ENCODE measurements at regions not wholly inside any gene's neighbourhood (a gene's known extent, or its start where the extent isn't known, plus 50 kb on each side); places are given as distances from the start of the nearest gene placed in this dataset.

DNA sequence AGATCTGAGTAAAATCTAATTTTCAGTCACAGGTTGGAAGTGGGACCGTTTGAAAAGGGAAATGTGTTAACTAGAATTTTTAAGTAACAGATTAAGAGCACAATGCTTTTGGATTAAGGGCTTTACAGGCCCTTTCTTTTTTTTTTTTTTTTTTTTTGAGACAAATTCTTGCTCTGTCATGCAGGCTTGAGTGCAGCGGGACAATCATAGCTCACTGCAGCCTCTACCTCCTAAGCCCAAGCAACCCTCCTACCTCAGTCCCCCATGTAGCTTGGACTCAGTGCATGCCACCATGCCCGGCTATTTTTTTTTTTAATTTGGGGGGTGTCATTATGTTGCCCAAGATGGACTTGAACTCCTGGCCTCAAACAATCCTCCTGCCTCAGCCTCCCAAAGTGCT, 363.7 kb downstream of the LIG4 start:
- no peak for DNase-seq

DNA sequence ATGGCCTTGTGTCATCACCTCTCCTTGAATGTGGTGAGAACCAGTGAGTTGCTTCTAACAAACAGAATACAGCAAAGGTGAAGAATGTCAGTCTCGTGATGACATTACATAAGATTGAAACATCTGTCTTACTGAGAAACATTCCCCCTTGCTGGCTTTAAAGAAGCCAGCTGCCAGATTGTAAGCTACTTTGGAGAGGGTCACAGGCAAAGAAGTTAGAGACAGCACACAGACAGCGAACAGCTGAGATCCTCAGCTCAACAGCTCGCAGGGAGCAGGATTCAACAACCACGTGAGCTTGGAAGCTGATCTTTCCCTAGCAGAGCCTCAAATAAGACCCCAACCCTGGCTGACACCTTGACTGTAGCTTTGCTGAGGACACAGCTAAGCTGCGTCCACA, 367.9 kb downstream of the LIG4 start:
- no peak for DNase-seq

DNA sequence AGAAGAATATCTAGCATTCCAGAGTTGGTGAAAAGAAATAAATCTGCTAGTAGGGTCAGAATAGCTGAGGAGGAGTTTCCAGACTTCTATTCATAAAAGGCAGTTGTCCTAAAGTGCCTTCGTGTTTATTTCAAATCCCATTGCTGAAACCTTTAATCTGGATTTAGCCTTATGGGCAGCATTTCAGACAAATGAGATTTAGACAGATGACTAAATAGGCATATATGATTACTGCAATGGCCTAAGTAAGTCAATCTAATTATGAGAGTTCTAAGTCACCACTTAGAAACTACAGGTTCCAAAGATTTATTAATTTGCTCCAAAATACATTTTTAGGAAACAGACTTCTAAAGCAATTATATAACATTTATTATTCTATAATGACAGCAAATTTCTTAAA, 368.7 kb downstream of the LIG4 start:
- DNase-seq = no peak

DNA sequence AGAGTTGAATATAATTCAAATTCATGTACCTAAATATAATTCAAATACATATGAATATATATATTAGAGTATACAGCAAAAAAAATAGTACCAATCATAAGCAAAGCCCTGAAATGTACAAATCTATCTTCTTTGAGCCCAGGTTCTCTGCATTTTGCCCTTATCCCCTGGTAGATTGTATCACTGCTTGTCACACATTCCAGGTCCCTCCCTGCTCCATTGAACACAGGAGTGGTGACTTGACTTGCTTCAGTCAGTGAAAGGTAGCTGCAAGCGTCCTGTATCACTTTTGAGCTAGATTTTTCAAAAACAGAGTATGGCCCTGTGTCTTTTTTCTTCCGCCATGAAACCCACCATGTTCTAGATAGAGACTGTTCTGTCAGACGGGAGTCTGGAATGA, 369.4 kb downstream of the LIG4 start:
- no peak for DNase-seq

DNA sequence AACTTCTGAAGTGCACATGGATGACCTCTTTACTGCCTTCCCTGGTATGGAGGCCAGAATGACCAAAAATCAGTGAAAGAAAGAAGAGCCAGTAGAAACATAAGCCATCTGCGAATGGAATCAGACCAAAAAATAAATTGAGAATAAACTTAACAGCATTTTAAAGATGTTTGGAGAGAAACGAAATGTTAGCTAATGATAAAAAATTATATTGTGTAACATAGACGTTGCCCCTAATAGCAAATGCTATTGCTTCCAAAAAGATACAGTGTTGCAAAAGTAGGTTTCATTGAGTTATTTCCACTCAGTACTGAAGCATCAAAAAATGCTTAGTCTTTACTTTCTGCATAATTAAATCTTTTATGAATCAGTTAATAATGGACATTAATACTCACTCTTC, 371.7 kb downstream of the LIG4 start:
- no peak for DNase-seq

DNA sequence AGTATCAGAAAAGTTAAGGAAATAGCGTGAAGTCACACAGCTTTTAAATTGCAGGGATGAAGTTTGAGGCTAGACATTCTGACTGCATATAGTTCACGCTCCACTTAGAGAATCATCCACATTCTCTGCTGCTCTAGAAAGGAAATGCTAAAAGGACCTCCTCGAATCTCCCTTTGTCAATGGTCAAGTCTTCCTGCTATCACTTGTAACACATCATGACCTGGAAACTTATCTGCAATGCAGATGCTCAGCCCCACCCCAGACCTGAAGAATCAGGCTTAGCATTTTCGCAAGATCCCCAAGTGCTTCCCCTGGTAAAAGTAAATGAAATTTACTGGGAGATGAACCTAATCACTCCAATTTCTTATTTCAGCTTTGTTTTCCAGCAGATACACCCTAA, 372.1 kb downstream of the LIG4 start:
- no peak for DNase-seq

DNA sequence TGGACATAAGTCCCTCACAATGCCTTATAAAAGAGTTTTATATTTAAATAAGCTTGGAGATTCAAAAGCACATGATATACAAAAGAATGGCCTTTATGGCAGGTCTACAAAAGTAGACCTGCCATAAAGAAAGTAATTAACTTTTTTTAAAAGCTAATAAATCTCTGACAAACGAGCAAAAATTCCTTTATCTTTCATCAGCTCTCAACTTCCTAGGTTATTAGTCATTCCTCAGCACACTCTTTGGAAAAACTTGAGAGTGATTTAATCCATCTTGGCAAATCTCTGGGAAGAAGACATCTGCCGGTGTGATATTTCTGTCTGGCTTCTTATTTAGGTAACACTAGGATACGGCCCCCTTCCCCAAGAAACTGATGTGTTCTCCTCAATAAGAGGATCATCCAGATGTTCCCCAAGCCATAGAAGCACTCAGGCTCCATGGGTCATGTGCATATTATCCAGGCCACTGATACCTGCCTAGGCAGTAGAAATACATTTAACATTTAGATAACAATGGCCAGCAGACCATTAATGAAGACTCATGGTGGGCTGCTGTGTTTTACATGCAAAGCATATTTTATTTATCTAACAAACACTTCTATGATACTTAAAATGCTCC, 372.7 kb downstream of the LIG4 start:
- no peak for DNase-seq

DNA sequence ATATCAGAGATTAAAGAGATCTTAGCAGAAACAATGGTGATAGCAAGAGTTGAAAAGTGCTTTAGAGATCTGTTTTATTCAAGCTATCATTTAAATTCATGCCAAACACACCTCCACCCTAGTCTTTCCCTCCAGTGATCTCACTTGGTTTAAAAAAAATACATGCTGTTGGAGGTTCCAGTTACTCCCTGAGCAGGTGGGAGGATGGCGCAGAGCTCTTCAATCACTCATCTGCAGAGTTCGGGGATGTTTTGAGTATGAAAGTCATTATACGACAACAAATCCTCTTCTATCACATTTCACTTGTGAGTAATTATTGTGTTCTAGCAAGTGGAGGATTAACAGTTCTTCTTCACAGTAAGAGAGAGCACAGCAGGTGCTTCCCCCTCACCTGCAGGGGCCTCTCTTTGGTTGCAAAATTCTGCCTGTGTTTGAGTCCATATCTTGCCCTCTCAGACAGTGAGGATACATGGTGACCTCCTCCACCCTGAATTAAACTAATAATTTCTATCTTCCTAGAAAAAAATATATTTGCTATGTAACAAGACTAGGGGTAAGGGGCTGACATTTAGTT, 376.7 kb downstream of the LIG4 start:
- no peak for DNase-seq

DNA sequence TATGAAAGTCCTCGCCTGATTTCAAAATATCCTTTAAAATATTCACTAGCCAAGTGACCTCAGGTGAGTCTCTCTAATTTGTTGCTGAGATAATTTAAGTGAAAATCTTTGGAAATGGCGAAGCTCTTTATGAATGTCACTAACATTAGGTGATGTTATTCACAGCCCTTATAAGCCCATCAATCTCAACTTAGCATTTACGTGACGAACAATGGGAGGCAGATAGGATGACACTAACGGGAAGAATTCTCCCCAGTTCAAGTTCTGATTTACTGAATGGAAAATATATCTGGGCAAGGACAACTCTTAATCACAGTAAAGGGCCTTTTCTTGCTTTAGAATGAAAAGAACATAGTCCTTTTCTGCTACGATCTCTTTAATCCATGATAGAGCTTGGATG, 378.7 kb downstream of the LIG4 start:
- no peak for DNase-seq

DNA sequence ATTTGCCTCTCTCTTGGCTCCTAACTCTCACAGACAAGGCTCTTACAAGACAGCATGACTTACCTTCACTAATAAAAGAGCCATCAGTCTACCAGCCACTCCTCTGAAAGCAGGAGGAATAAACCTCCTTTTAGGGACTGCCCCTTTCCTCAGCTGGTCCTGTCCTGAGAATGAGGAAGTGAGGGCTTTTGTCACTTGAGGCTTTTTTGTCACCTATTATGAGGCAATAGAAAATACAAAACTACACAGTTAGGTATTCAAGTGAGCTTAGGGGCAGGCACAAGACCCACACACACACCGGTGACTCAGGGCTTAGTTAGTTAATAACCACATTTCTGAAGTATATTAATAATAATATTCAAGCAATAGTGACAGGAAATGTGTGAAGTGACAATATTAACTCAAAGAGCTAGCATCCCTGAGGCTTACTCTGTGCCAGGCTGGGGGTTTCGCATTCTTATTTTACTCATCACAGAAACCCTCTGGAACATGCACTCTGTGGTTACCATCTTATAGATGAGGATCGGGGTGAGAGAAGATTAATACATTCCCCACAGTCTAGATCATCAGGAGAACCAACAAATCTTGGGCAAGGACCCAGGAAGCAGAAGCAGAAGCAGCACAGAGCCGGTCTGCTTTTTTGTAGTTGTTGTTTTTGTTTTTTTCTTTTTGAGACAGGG, 379.9 kb downstream of the LIG4 start:
- no peak for DNase-seq

DNA sequence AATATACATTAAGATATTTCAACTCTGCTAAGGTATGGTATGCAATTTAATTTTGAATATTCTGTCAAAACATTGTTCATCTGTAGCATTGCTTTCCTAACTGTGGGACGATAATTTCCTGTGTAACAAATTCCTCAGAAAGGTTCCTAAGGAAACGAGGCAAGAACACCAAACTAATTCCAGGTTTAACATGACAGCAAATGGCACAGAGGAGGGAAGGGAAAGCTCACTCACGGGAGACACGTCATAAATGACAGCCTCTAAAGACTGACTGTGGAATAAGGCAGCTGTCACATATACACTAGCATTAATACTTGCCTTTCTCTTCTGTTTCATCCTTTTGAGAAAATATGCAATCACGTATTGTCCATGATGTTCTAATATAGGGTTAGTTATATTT, 380.6 kb downstream of the LIG4 start:
- no peak for DNase-seq

DNA sequence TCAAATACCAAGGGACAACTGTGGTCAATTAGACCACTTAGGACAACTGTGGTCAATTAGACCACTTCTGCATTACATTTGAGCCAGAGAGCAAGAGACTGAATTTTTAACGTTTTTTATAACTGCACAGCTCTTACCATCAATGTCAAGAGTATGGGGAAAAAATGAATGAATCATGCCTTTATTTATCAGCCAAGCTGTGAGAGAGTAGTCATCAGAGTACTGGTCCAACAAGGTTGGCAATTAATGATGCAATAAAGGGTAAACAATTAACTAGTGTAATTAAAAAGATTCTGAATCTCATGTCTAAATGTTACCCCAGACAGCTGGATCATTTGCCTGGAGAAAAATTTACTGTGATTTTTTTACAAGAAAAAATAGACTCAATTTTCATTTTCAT, 381.1 kb downstream of the LIG4 start:
- DNase-seq = no peak

DNA sequence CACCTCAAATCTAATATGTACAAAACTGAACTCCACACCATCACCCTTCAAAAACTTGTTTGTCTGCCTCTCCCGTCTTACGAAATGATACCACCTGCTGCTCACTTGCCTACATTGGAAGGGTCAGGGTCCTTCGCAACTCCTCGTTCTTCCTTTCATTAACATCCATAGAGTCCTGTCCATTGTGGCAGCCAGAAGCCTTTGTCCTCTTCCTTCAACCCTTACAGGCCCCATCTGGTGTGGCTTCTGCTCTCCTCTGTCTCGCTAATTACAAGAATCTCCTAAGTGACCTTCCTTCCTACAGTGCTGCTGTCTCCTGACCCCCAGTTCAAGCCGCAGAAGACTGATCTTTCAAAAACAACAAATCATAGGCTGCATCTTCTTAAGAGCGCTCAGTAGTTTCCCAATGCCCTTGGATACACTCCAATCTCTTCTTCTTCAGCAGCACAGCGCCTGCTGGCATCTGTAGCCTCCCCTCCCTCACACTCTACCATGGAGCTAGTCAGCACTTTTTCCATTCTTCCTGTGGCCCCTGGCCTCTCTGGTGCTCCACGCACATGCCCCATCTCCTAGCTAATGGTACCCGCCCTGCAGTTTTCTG, 382.7 kb downstream of the LIG4 start:
- DNase-seq = no peak

DNA sequence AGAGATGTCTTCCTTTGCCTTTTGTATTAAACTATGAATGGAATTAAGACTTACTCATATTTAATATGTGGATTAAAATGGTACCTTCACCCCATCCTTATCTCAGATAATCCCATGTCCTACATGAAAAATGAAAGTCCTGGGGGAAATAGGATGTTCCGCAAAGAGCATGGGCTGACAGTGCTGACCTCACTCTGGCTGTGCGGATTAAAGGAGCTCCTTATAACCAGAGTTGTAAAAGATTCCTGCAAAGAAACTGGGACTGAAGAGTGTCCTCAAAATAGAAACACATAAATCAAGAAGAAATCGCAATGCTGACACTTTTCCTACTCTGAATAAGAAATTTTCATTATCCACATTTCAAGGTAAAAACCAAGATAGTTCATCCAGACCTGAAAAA, 384.5 kb downstream of the LIG4 start:
- DNase-seq = no peak

DNA sequence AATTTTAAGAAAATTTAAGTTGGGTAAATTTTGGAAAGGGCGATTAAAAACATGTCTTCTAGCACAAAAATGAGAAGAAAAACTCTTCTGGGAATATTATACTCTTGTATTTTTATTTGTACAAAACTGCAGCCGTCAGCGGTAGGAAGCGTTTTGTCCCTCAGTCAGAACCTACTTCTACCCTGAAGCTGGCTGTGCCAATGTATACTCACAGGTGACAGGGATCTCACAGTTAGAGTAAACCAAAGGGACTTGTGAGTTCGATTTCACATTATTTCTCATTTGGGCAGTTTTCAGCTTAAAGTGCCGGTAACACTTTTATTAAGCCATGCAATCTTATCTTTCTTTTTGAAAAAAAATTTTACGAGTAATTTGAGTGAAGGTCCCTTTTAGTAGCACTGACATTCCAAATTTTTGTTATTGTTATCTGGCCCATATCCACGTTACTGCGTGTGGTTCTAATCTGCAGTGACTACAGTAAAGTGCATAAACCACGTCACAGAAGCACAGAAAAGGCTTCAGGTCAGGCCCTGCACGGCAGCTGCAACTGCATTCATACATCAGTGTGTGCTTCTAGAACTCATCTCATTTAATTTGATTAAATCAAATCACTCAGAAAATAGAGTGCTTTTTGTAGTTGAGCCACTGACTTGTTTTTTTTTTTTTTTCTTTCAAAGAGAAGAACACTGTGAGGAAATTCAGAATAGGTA, 387.3 kb downstream of the LIG4 start:
- no peak for DNase-seq

DNA sequence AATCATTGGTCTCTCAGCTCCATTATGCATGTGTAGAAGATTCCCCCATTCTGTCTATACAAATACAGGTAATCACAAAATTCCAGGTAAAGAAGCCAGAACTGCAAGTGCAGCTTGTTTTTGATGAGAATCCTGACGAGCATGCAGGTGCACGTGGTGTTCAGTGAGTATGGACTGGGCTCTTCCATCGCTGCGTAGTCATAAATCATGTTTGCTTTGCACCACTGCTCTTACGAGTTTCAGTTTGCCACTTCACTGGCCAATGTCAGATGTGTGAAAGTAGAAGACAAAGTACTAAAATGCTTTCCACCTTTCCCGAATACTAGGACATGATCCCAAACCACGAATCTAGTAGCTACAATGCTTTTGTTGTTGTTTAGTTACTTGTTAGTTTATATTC, 390.7 kb downstream of the LIG4 start:
- no peak for DNase-seq

DNA sequence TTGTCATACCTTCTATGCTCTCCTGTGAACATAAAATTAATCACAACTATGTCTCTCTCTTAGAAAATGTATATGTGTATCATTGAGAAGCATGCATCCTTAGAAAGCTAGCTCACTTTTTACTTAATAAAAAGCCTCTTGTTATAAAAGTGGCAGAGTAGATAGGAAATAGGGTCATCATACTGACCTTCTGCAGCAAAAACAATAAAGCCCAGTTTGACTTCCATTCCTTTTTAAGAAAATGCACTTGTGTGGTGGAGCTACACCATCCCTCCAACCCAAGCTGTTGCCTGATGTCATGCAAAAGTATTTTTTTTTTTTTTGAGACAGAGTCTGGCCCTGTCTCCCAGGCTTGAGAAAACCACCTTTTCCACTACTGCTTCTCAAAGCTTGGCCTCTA, 393.3 kb downstream of the LIG4 start:
- DNase-seq = no peak

DNA sequence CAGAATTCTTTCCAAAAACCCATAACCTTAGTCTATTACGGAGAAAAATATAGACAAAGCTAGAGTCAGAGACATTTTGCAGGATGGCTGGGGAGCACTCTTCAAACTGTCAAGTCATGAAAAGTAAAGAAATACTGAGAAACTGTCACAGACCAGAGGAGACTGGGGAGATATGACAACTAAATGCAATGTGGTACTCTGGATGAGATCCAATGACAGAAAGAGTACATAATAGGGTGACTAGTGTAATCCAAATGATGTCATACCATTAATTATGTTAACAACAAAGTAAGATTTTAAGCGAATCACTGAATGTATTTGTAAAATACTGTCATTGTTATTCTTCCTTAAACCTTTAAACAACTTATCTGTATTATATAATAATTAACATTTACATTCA, 393.8 kb downstream of the LIG4 start:
- DNase-seq = no peak

DNA sequence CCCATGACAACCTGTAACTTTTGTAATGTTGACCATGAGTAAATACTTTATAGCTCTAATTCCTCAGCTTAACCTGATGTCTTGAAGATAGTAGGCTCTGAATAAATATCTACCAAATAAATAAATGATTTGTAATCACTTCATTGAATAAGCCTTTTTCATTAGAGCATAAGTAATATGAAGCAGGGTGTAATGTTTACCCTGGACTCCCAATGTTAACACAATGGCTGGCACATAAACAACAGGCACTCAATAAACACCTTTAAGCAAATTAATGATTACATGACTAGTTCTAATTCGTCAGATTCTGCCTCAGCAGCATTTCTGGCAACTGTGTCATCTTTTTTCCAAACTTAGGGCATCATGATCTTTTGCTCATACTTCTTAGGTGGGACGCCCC, 396.3 kb downstream of the LIG4 start:
- no peak for DNase-seq

DNA sequence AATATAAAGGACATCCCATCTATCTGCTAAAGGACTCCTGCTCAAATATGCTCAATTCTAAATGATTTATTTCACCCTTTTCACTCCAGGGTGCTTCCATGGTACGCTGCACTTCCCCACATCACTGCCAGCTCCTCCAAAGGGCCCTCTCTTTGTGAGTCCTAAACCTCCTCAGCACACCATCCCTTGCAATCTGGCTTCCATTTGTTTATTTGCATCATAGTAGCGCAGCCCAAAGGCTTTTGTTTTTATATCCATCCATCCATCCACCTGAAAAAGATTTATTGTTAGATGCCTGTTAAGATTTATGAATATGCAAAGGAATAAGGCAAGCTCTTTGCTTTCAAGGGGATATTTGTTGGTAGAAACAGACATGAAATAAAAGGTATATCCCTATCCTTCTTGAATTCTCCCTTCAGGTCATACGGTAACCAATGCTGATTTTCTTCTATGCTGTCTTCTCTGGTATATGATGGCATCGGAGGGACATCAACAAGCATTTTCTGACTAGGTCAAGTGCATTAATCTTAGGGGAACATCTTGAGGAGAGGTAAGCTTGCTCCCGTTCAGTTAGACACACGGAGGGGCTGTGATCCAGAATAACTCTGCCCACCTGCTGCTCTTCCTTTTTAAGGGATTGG, 397.6 kb downstream of the LIG4 start:
- DNase-seq = no peak

DNA sequence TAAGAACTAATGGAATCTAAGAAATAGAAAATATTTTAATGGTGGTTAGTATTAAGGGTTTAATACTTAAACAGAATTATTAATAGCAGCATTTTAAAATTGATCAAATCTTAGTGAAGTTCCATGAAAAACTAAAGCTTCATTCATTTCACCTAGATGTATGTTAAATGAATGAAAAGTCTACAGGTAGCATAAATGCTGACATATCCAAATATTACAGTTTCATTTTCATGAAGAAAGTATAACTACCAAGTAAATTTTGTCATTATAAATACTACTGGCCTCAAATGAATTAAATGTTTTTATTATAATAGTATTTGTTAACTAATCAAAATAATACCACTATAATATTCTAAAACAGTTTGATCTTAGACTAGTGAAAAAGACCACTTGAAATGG, 403.3 kb downstream of the LIG4 start:
- DNase-seq = no peak

DNA sequence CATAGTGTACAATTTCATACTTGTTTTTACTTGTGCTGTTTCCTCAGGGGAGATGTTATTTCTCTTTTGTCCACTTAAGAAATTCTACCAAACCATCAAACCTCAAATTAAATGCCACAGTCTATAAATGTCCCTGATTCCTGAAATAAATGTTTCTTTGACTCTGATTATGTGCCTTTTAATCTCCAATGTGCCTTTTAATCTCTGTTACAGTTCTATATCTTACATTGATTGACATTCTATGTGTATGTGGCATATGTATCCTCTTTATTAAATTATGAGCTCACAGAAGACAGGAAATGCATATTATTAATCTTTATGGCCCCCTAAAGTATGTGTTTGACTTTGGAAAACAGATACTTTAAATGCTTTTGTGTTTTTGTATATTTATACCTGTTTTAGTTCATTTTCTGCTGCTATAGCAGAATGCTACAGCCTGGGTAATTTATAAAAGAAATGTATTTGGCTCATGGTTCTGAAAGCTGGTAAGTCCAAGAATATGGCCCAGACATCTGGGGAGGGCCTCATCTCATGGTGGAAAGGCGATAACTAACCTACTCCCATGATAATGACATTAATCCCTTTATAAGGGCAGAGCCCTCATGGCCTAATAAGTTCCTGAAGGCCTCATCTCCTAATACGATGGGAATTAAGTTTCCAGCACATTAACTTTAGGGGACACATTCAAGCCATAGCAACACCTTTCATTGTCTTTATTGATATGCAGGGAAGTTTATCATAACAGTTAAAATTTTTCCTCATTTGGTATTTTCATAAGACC, 403.9 kb downstream of the LIG4 start:
- DNase-seq = no peak

DNA sequence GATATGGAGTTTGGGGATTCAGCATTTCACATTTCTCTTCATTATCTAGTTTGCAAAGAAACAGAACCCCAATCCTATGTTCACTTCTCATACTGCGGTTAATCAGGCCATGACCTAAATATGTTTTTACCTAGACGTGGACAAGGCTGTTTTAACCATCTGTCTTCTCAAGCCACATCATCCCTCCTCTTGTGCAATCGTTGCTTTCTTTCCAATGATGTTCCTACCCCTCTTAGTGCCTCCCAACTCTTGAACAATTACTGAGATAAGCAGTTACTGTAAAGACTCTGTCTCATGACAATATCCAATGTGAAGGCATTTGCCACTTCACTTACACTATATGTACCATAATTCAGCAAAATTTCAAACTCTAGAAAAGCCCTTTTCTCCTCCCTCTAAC, 406.2 kb downstream of the LIG4 start:
- no peak for DNase-seq
